Keratinocyte (primary cell): ENCODE measurements at regions not wholly inside any gene's neighbourhood (a gene's known extent, or its start where the extent isn't known, plus 50 kb on each side); places are given as distances from the start of the nearest gene placed in this dataset.

ENCODE experiments used
- DNase-seq: peaks from one replicate; pipeline ENCODE4 v3.0.0-alpha.2; 2011; ENCODE audit warnings: low read depth, missing footprints, low spot score
- FAIRE-seq: peaks from 2 replicates; lab custom pipeline; 2011; peaks lifted over from hg19 to GRCh38; lab: Jason Lieb, UNC
- H2AFZ ChIP-seq: 2 replicates; pipeline ENCODE4 v1.6.0; 2012; ENCODE audit warnings: low read length, control low read depth, inconsistent platforms; ENCODE audit not compliant: control insufficient read depth
- H3K27ac ChIP-seq: 2 replicates; pipeline ENCODE4 v1.5.1; 2011; ENCODE audit warnings: low read length; ENCODE audit not compliant: control insufficient read depth, insufficient read depth
- H3K27me3 ChIP-seq: 3 replicates; pipeline ENCODE4 v1.6.0; 2011; ENCODE audit warnings: low read length; ENCODE audit not compliant: control insufficient read depth, insufficient read depth; ENCODE audit errors: extremely low read depth
- H3K36me3 ChIP-seq, 2 experiments: 2 replicates in 1 of 2; 3 replicates in 1 of 2; pipeline ENCODE4 v1.5.1; 2011; ENCODE audit warnings: low read length in 2 of 2, mild to moderate bottlenecking in 1 of 2; ENCODE audit not compliant: control insufficient read depth in 2 of 2, insufficient read depth in 2 of 2; ENCODE audit errors: extremely low read depth in 1 of 2
- H3K4me1 ChIP-seq: 3 replicates; pipeline ENCODE4 v1.5.1; 2011; ENCODE audit warnings: low read length; ENCODE audit not compliant: control insufficient read depth, insufficient read depth; ENCODE audit errors: extremely low read depth
- H3K4me2 ChIP-seq: 3 replicates; pipeline ENCODE4 v1.6.0; 2011; ENCODE audit warnings: low read depth, low read length; ENCODE audit not compliant: control insufficient read depth, insufficient read depth; ENCODE audit errors: extremely low read depth
- H3K4me3 ChIP-seq, 3 experiments: fragments of 200-600 bp in 1 of 3; sonication (generic) in 1 of 3; 2 replicates in 2 of 3; 3 replicates in 1 of 3; pipeline ENCODE4 v1.5.1; 2011 to 2016; ENCODE audit warnings: low read length in 3 of 3, mild to moderate bottlenecking in 3 of 3, control low read depth in 2 of 3, inconsistent platforms in 1 of 3, low read depth in 1 of 3, mixed read lengths in 1 of 3, mixed run types in 1 of 3, moderate library complexity in 1 of 3; ENCODE audit not compliant: control insufficient read depth in 2 of 3, insufficient read depth in 2 of 3; ENCODE audit errors: extremely low read depth in 1 of 3
- H3K79me2 ChIP-seq: 2 replicates; pipeline ENCODE4 v1.6.0; 2012; ENCODE audit warnings: low read length; ENCODE audit not compliant: control insufficient read depth, insufficient read depth
- H3K9ac ChIP-seq: 3 replicates; pipeline ENCODE4 v1.6.0; 2011; ENCODE audit warnings: low read length; ENCODE audit not compliant: control insufficient read depth, insufficient read depth; ENCODE audit errors: extremely low read depth
- H3K9me1 ChIP-seq: 3 replicates; pipeline ENCODE4 v1.6.0; 2011; ENCODE audit warnings: low read length; ENCODE audit not compliant: control insufficient read depth, insufficient read depth; ENCODE audit errors: extremely low read depth
- H3K9me3 ChIP-seq: 2 replicates; pipeline ENCODE4 v1.5.1; 2012; ENCODE audit warnings: low read depth, low read length; ENCODE audit not compliant: control insufficient read depth
- H4K20me1 ChIP-seq: 3 replicates; pipeline ENCODE4 v1.6.0; 2011; ENCODE audit warnings: low read length; ENCODE audit not compliant: control insufficient read depth, insufficient read depth; ENCODE audit errors: extremely low read depth
- CTCF ChIP-seq, 3 experiments: IDR thresholded peaks in 1 of 3; conservative IDR thresholded peaks in 1 of 3; optimal IDR thresholded peaks in 1 of 3; 2 replicates in 2 of 3; 3 replicates in 1 of 3; pipeline versions ENCODE3 to v1.5.1; 2011; ENCODE audit warnings: low read length in 3 of 3, mild to moderate bottlenecking in 3 of 3, moderate library complexity in 2 of 3, control low read depth in 1 of 3, inconsistent platforms in 1 of 3; ENCODE audit not compliant: insufficient read depth in 2 of 3; ENCODE audit errors: extremely low read depth in 1 of 3
- EZH2 ChIP-seq: IDR thresholded peaks from one replicate; pipeline ENCODE4 v1.6.1; 2012; ENCODE audit warnings: inconsistent platforms, mild to moderate bottlenecking, low read length, moderate library complexity
- dilution Hi-C: fragments of 300-500 bp; cut with MboI; formaldehyde crosslinking; loops from one replicate; pipeline ENCODE4 v1.7.0; 2020; ENCODE audit warnings: low sequenced_read_pairs; ENCODE audit not compliant: extremely low pct_ligation_motif_present

- dilution Hi-C loops = loop anchor here (25.0 kb wide), 1 partner anchor 110 kb away; the partner anchor contains the start of gene SHB
- Histone ChIP-seq H3K9me1 (no peaks in the 10 kb centered on the region), H3K9ac (no peak overlapping the region), H2AFZ (no peak overlapping the region), H3K36me3 (no peaks in the 10 kb centered on the region), H3K4me2 (no peak overlapping the region), H3K9me3 (peaks cover 22% of the 10 kb centered on the region), H3K27me3 (no peaks in the 10 kb centered on the region), H4K20me1 (no peaks in the 10 kb centered on the region), H3K4me3 (no peak overlapping the region), H3K27ac (no peak overlapping the region), H3K4me1 (peaks cover 2% of the 10 kb centered on the region), H3K79me2 (no peaks in the 10 kb centered on the region)
- FAIRE-seq (no peak), DNase-seq (no peak)
- TF ChIP-seq EZH2 = no peak
- no peak for TF ChIP-seq CTCF (optimal IDR thresholded peaks at IDR 0.05 in 1 of 3, IDR thresholded peaks at IDR 0.05 in 1 of 3, conservative IDR thresholded peaks at IDR 0.05 in 1 of 3; ENCODE audit: extremely low read depth in 1 of 3, insufficient read depth in 2 of 3, low read length in 3 of 3)
Observed at GRCh38 chr9:38172586-38172985, 103.6 kb upstream of the SHB start.

- TF ChIP-seq CTCF (optimal IDR thresholded peaks at IDR 0.05 in 1 of 3, IDR thresholded peaks at IDR 0.05 in 1 of 3, conservative IDR thresholded peaks at IDR 0.05 in 1 of 3; ENCODE audit: extremely low read depth in 1 of 3, insufficient read depth in 2 of 3, low read length in 3 of 3) (no peak), EZH2 (no peak)
- no peak overlapping the region for H3K4me3 ChIP-seq
- dilution Hi-C loops = loop anchor here (25.0 kb wide), 1 partner anchor 110 kb away; the partner anchor contains the start of gene SHB
- H3K9me1 ChIP-seq = no peaks in the 10 kb centered on the region
- H3K27me3 ChIP-seq = no peaks in the 10 kb centered on the region
- no peaks in the 10 kb centered on the region for H3K79me2 ChIP-seq
- no peaks in the 10 kb centered on the region for H3K4me1 ChIP-seq
- H2AFZ ChIP-seq = no peak overlapping the region
- no peak overlapping the region for H3K27ac ChIP-seq
- H3K9ac ChIP-seq = no peak overlapping the region
- H4K20me1 ChIP-seq = no peaks in the 10 kb centered on the region
- H3K36me3 ChIP-seq = no peaks in the 10 kb centered on the region
- H3K4me2 ChIP-seq = no peak overlapping the region
- no peak for DNase-seq
- peaks cover 22% of the 10 kb centered on the region for H3K9me3 ChIP-seq
- no peak for FAIRE-seq
Observed at GRCh38 chr9:38171926-38172325, 102.9 kb upstream of the SHB start.
